KMS-11 (cell line): ENCODE measurements at regions not wholly inside any gene's neighbourhood (a gene's known extent, or its start where the extent isn't known, plus 50 kb on each side); places are given as distances from the start of the nearest gene placed in this dataset.

Experiments used
- H2AFZ ChIP-seq: fragments of 200-600 bp; sonication (generic); 2 replicates; pipeline ENCODE4 v1.6.1; 2016; ENCODE audit warnings: antibody characterized with exemption, mixed run types, low read depth
- H3K27ac ChIP-seq: fragments of 200-600 bp; sonication (generic); 2 replicates; pipeline ENCODE4 v1.6.1; 2016; ENCODE audit warnings: mild to moderate bottlenecking, mixed run types
- H3K27me3 ChIP-seq: fragments of 200-600 bp; sonication (generic); 2 replicates; pipeline ENCODE4 v1.6.1; 2017; ENCODE audit warnings: mild to moderate bottlenecking, low read depth, mixed run types, moderate library complexity; ENCODE audit not compliant: insufficient read depth
- H3K36me3 ChIP-seq: fragments of 200-600 bp; sonication (generic); 2 replicates; pipeline ENCODE4 v1.6.1; 2017; ENCODE audit warnings: mild to moderate bottlenecking, mixed run types; ENCODE audit not compliant: insufficient read depth
- H3K4me1 ChIP-seq: fragments of 200-600 bp; sonication (generic); 2 replicates; pipeline ENCODE4 v1.6.1; 2016; ENCODE audit warnings: mild to moderate bottlenecking, low read depth, mixed run types; ENCODE audit not compliant: poor library complexity, severe bottlenecking
- H3K4me2 ChIP-seq: fragments of 200-600 bp; sonication (generic); 2 replicates; pipeline ENCODE4 v1.7.0; 2016; ENCODE audit warnings: mild to moderate bottlenecking, mixed run types
- H3K4me3 ChIP-seq: fragments of 200-600 bp; sonication (generic); IDR thresholded peaks from 2 replicates; pipeline ENCODE4 v1.6.1; 2017; ENCODE audit warnings: low read depth, low read length, mixed read lengths; ENCODE audit not compliant: insufficient read depth
- H3K79me2 ChIP-seq: fragments of 200-600 bp; sonication (generic); 2 replicates; pipeline ENCODE4 v1.6.1; 2016; ENCODE audit warnings: low read depth, mixed run types; ENCODE audit not compliant: insufficient read depth
- H3K9ac ChIP-seq: fragments of 200-600 bp; sonication (generic); 2 replicates; pipeline ENCODE4 v1.6.1; 2016; ENCODE audit warnings: mild to moderate bottlenecking, mixed run types
- H4K20me1 ChIP-seq: fragments of 200-600 bp; sonication (generic); 2 replicates; pipeline ENCODE4 v1.6.1; 2016; ENCODE audit warnings: mild to moderate bottlenecking, mixed run types; ENCODE audit not compliant: insufficient read depth
- TF ChIP-seq, protein P1 (sequence below): fragments of 200-600 bp; sonication (generic); conservative IDR thresholded peaks from 2 replicates; pipeline ENCODE4 v1.6.1; 2017; ENCODE audit warnings: low read depth, mild to moderate bottlenecking, antibody characterized with exemption, low read length, moderate library complexity, mixed read lengths

DNA sequence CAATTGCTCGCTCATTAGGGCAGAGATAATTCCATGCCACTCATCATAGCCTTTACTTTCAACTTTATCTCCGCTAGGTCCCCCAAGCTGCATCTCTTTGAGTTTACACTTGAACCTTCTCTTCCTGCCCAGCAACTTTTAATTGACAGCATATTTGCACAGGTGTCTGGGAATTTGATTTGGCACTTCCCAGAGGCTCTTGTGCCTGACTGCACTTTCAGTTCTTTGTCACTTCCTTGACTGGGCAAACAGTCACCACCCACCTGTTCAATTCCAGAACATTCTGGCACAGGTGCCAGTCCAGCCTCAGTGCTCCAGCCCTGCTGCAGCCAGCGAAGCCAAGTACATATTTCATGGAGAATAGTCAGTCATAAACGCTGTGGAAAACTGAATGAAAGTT lies 110.1 kb upstream of the LRIG3 start:
- Histone ChIP-seq H3K79me2 (no peaks in the 10 kb centered on the region), H3K4me2 (no peak overlapping the region)

DNA sequence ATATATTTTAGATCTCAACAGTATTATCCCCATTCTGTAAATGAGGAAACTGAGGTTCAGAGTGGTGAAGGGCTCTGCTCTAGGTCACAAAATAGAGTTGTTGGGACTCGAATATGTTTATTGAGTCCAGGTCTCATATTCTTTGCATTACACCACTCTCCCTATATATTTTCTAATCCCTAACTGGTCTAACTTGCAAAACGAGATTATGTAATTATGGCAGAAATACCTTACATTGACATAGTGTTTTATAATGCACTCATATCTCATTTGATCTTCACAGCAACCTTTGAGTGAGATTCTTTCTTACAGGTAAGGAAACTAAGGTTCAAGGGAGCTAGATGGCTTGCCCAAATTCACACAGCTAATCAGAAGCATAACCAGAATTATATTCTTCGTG lies 106.9 kb upstream of the LRIG3 start:
- no peaks in the 10 kb centered on the region for H3K79me2 ChIP-seq

More for the DNA sequence above, 110.1 kb upstream of the LRIG3 start:
- H4K20me1 ChIP-seq: no peaks in the 10 kb centered on the region
- H3K27ac ChIP-seq: no peak overlapping the region
- TF ChIP-seq, protein P1, sequence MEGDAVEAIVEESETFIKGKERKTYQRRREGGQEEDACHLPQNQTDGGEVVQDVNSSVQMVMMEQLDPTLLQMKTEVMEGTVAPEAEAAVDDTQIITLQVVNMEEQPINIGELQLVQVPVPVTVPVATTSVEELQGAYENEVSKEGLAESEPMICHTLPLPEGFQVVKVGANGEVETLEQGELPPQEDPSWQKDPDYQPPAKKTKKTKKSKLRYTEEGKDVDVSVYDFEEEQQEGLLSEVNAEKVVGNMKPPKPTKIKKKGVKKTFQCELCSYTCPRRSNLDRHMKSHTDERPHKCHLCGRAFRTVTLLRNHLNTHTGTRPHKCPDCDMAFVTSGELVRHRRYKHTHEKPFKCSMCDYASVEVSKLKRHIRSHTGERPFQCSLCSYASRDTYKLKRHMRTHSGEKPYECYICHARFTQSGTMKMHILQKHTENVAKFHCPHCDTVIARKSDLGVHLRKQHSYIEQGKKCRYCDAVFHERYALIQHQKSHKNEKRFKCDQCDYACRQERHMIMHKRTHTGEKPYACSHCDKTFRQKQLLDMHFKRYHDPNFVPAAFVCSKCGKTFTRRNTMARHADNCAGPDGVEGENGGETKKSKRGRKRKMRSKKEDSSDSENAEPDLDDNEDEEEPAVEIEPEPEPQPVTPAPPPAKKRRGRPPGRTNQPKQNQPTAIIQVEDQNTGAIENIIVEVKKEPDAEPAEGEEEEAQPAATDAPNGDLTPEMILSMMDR: no peak
- no peak overlapping the region for H3K9ac ChIP-seq
- H2AFZ ChIP-seq: no peak overlapping the region
- no peaks in the 10 kb centered on the region for H3K27me3 ChIP-seq
- no peak overlapping the region for H3K4me3 ChIP-seq
- H3K4me1 ChIP-seq: no peaks in the 10 kb centered on the region
- no peaks in the 10 kb centered on the region for H3K36me3 ChIP-seq

DNA sequence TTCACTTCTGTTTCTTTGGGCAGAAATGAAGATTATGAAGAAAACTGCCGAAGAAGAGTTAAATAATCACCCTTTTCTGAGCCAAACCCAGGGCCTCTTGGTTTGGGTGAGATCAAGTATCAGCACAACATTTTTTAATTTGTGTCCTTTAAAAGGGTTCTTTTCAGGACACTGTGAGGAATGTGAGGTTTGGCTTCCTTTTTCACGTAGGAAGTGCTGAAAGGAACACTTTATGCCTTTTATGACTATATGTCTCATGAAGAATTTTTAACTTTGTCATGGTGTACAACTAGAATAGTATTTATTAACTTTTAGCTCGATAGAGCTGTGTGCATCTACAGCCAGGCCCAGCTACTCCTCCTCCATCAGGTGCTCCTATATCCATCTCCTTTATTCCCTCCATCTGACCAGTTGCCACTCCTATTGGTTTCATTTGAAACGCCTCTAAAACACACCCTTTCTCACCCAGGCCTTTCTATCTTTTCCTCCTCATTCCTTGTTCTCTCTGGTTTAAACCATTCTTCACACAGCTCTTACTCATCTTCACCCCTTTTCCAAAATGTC lies 103.6 kb upstream of the LRIG3 start:
- no peaks in the 10 kb centered on the region for H3K79me2 ChIP-seq

More for the DNA sequence above, 106.9 kb upstream of the LRIG3 start:
- no peaks in the 10 kb centered on the region for H3K4me1 ChIP-seq
- no peak overlapping the region for H3K27ac ChIP-seq
- H2AFZ ChIP-seq: no peak overlapping the region
- TF ChIP-seq, protein P1: no peak
- H3K9ac ChIP-seq: no peak overlapping the region
- no peak overlapping the region for H3K4me2 ChIP-seq
- H4K20me1 ChIP-seq: no peaks in the 10 kb centered on the region
- H3K27me3 ChIP-seq: no peaks in the 10 kb centered on the region
- H3K4me3 ChIP-seq: no peak overlapping the region
- no peaks in the 10 kb centered on the region for H3K36me3 ChIP-seq

DNA sequence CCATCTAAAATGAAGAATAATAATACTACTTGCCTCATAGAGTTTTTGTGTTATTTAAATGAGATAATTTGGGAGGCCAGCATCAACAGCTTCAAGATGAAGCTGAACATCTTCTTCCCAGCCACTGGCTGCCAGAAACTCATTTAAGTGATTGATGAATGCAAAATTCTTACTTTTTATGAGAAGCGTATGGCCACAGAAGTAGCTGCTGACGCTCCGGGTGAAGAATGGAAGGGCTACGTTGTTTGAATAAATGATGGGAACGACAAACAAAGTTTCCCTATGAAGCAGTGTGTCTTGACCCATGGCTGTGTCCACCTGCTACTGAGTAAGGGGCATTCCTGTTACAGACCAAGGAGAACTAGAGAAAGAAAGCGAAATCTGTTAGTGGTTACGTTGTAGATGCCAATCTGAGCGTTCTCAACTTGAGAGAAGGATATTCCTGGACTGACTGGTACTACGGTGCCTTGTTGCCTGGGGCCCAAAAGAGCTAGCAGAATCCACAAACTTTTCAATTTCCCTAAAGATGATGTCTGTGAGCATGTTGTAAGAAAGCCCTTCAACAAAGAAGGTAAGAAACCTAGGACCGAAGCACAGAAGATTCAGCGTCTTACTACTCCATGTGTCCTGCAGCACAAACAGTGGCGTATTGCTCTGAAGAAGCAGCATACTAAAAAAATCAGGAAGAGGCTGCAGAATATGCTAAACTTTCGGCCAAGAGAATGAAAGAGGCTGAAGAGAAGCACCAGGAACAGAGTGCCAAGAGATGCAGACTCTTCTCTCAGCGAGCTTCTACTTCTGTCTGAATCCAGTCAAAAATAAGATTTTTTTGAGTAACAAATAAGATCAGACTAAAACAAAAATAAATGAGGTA lies 100.0 kb upstream of the LRIG3 start:
- Histone ChIP-seq H3K4me1 (no peaks in the 10 kb centered on the region), H2AFZ (no peak overlapping the region), H3K4me3 (no peak overlapping the region), H3K4me2 (no peak overlapping the region), H3K36me3 (no peaks in the 10 kb centered on the region), H3K27me3 (no peaks in the 10 kb centered on the region), H3K27ac (no peak overlapping the region), H4K20me1 (no peaks in the 10 kb centered on the region), H3K79me2 (no peaks in the 10 kb centered on the region), H3K9ac (no peak overlapping the region)
- TF ChIP-seq, protein P1: no peak

More for the DNA sequence above, 103.6 kb upstream of the LRIG3 start:
- Histone ChIP-seq H3K27ac (no peak overlapping the region), H3K4me2 (no peak overlapping the region), H4K20me1 (no peaks in the 10 kb centered on the region), H2AFZ (no peak overlapping the region), H3K27me3 (no peaks in the 10 kb centered on the region), H3K36me3 (no peaks in the 10 kb centered on the region), H3K9ac (no peak overlapping the region), H3K4me3 (no peak overlapping the region), H3K4me1 (no peaks in the 10 kb centered on the region)
- TF ChIP-seq, protein P1: no peak
